Astrocyte of the hippocampus (primary cell): ENCODE measurements at regions not wholly inside any gene's neighbourhood (a gene's known extent, or its start where the extent isn't known, plus 50 kb on each side); places are given as distances from the start of the nearest gene placed in this dataset.

Experiments
- DNase-seq: peaks from one replicate; pipeline ENCODE4 v3.0.0; 2011; ENCODE audit warnings: low read depth, low spot score

- DNase-seq: no peak
Measured at GRCh38 chr2:139165601-139166000, 385.4 kb upstream of the NXPH2 start.

DNA sequence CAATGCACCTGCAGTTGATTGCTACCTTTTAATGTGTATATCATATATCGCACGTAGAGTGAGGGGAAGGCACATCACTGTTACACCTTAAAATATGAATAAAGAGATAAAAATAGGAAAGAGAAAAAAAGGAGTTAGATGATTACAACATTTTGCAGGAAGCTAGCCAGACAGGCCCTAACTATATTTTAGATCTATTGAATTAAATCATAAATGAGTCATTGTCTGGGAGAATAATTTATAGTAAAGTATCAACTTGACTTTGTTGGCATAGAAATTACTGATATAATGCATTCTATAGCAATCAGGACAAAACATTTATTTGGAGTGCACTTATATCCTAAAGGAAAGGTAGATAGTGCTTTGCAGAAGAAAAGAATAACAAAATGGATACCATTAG lies 384.9 kb upstream of the NXPH2 start:
- no peak for DNase-seq

GRCh38 chr2:139162957-139163356 lies 382.8 kb upstream of the NXPH2 start:
- DNase-seq: no peak

DNA sequence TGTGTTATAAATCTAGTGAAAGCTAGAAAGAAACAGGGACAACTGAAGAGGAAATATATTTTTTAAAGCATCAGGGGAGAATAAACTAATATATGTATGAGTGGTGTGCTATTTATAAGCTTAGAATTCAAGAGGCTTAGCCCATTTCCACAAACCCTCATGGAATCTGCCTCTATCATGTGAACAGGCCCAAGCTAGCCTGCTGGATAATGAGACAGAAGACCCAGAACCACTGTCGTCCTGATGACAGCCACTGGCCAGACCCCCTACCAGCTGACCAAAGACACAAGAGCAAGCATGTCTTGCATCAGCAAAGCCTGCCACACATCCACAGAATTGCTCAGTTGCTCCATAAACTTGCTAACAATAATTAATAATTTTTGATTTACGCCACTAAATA lies 382.3 kb upstream of the NXPH2 start:
- no peak for DNase-seq

DNA sequence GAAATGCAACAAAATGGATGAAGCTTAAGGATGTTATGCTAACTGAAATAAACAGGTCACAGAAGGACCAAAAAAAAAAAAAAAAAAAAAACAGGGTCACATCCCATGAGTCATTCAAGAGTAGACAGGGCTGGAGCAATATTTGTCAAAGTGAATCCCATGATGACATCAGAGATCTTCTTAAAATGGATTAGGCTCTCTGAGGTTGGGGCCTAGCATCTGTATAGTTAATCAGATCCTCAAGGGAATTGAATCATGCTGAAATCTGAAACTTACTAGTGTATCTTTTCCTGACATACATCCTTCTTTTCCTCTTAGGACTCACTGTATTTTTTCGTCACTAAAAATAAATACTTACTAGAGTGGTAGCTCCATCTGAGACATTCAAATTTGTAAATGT lies 380.6 kb upstream of the NXPH2 start:
- no peak for DNase-seq

GRCh38 chr2:139159177-139159576 lies 379.0 kb upstream of the NXPH2 start:
- DNase-seq: no peak

- no peak for DNase-seq
Measured at GRCh38 chr2:139156730-139157129, 376.5 kb upstream of the NXPH2 start.

DNA sequence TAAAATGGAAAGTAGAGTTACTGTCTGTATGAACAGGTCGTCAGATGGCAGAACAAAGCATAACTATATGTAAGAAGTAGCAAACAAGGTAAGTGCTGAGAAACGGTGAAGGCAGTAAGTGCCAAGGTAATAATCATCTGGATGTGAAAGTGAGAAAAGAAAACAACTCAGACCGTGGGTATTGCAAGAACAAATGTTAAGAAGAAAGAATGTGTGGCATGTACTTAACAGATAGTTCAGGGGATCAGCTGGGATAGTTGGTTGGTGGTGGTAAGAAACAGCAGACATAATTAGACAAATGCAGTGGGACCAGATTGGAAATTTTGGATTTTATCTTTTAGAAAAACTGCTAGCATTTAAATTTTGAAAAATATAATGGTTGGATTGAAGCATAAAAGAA lies 375.8 kb upstream of the NXPH2 start:
- peak; percentile 40 for DNase-seq

- peak; percentile 63 for DNase-seq
Measured at GRCh38 chr2:139142252-139142880, 362.2 kb upstream of the NXPH2 start.

DNA sequence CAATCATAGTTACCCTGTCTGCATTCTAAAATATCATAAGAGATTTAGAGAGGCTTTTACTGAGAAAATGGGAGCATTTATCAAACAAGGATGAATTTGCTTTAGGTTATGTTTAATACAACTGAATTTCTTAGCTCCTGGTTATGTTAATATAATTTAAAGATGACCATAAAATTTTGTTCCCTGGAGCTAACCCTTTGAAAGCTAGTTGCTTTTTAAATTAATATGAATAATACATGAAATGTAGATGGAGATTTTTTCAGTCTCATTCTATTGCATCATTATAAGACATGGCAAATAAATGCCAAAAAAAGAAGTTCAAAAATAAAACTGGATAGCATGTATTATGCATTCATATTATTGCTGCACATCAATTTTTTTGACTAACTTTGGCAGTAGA lies 344.1 kb upstream of the NXPH2 start:
- no peak for DNase-seq

DNA sequence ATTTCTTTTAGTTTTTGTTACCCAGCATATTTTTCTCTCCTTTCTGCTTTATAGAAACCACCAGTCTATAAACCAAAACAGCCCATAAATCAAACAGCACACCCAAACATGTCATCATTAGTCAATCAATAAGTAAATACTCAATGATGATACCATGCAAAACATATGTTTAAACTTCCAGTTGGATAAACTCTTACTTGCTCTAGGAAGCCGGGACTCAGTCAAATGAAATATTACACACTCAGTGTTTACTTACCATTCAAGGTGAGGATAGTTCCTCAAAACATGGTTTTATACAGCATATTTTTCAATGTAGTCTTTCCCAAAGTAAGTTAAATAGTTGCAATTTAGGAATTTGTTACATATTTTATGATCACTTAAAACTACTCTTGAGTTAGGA lies 343.6 kb upstream of the NXPH2 start:
- no peak for DNase-seq

- DNase-seq: peak; percentile 93
Measured at GRCh38 chr2:139122711-139123158, 342.5 kb upstream of the NXPH2 start.

DNA sequence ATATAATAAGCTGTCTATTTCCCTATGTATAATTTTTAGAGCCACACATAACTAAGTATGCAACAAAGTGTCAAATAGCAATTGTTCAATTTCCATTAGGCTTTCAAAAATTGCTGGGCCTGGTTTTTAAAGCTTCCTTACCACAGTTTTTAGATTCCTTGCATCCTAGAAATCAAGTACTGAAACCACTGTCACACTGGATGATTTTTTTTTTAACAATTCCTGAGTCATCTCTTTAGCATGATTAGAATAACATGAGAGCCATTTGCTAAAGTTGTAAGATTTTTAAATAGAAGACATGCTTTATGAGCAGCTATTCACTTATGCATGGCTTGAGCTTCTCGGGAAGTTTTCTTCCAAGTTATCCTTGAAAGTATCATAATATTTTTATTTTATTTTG lies 319.5 kb upstream of the NXPH2 start:
- DNase-seq: peak; percentile 44

DNA sequence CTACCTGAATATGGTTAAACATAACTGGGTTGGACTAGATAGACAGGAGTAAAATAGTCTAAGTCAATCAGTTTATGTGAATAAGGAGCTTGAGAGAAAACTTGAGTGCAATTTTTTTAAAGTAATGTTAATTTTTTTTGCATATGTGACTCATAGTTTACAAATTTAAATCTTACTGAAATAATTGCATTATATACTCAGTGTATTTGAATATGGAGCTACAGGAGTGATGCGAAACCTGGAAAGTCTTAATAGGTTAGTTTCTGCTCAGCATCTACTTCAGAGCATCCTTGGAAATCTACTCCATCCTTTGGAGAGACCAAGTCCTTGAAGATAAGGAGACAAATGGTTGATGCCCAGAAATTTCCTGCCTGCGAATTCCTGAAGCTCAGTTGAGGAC lies 318.8 kb upstream of the NXPH2 start:
- DNase-seq: no peak

GRCh38 chr2:139083121-139083520 lies 302.9 kb upstream of the NXPH2 start:
- DNase-seq: no peak

- peak; percentile 1 for DNase-seq
Measured at GRCh38 chr2:139080244-139080643, 300.1 kb upstream of the NXPH2 start.

GRCh38 chr2:139079311-139079710 lies 299.1 kb upstream of the NXPH2 start:
- DNase-seq: no peak

DNA sequence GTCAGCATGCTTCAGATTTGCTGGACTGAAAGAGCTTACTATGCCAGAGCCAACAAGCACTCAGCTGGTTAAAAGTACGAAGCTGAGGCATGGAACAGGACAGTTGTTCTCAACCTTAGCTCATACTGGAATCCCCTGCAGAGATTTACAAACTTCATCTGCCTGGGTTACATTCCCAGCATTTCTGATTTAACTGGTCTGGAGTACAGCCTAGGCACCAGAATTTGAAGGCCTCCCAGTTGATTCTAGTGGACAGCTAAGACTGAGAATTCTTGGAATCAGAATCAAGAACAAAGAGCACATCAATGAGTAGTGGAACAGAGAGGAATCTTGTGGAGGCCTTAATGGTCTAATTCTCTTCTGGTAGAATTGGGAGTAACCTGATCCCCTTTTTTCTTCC lies 298.2 kb upstream of the NXPH2 start:
- DNase-seq: peak; percentile 16

- no peak for DNase-seq
Measured at GRCh38 chr2:139077099-139077737, 297.0 kb upstream of the NXPH2 start.

DNA sequence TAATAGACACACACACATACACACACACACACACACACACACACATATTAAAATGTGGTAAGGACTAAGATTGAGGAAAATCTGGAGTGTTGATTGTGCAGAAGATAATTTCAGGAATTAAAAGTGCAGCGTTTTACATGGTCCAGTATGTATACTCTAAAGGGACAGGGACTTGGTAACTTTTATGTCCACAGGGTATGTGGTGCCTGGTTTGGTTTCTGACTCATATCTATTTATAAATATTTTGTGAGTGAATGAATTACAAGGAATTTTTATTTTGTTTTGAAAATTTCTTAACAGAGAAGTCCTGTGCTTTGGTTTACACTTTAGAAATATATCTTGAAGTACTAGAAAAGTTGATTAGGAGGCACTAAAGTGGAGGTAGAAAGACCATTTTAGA lies 287.7 kb upstream of the NXPH2 start:
- DNase-seq: no peak

DNA sequence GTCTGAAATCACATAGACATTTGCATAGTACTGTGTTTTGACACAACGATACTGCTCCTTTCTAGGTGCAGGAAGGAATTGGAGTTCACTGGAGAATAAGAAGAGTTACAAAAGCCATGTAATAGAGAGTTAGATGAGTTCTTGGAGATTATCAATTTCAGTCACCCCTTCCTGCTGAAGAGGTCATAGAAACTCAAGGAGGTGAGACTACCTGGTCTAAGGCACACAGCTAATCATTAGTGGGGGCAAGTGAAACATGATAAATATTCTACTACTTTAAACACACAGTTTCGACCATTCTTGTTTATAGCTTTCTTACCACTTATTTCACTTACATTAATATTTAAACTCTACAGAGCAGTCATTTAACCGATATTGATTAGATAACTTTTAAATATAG lies 286.9 kb upstream of the NXPH2 start:
- no peak for DNase-seq

DNA sequence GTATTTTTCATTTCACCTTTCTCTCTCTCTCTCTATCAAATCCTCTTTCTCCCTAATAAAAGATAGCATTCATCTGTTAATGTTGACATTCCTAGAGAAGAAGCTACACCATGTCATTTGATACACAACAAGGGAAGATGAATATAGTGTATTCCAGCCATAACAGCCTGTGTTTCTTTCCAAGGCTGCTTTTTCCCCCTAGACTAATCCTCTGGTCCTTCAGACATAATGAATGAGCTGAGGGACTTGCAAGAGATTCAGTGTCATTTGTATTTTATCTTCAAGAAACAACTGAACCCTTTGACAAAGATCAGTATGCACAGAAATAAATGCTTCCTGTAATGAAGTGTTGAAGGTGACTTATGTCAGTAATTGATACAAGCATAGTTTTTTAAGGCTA lies 284.0 kb upstream of the NXPH2 start:
- no peak for DNase-seq

- DNase-seq: no peak
Measured at GRCh38 chr2:139059617-139060016, 279.4 kb upstream of the NXPH2 start.

DNA sequence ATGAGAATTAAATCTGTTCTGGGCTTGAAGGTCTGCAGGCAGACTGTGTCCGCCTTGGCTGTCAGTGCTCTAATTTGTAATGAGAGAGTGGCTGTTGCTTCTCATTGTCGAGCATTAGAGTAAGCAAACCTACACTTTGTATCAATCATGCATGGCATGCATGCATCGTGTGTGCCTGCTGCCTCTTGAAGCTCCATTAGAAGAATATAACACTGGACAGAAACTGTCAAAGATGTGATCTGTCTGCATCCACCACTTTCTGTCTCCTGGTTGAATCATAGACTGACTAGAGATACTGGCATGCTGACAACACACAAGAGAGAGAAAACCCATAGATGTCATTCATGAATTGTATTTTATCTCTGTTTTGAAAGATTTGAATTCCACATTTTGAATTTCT lies 275.0 kb upstream of the NXPH2 start:
- no peak for DNase-seq
